ENCODE measurements at regions not wholly inside any gene's neighbourhood (a gene's known extent, or its start where the extent isn't known, plus 50 kb on each side); places are given as distances from the start of the nearest gene placed in this dataset.

GRCh38 chr12:22971701-22972191 is 346.8 kb downstream of the ETNK1 start:
- TF ChIP-seq CTCF (conservative IDR thresholded peaks at IDR 0.05) (no peak), ZFX (IDR thresholded peaks at IDR 0.05) (no peak)

Data from C4-2B (cell line).